ENCODE measurements at regions not wholly inside any gene's neighbourhood (a gene's known extent, or its start where the extent isn't known, plus 50 kb on each side); places are given as distances from the start of the nearest gene placed in this dataset.

DNA sequence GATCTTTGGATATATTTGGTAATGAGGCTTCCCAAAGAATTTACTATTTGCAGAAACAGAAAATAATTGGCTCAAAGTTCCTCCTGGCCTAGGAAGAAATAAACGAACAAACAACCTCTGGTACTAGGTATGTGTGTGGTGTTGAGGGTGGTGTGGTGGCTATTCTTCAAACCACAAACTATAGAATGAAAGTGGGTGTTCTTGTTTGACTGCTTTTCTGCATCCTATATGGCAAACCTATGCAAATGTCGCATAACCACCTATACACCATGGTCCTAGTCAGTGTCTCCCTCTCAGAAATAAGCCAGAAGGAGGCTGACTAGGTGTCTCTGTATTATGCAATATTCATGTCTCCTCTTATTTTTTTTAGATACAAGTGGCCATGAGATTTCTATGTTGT lies 106.6 kb upstream of the PCDH18 start:
- no peak for TF ChIP-seq CTCF (IDR thresholded peaks at IDR 0.05; ENCODE audit: insufficient read depth, low read length, severe bottlenecking)
- DNase-seq (ENCODE audit: low read depth): no peak
- Histone ChIP-seq H3K4me3 (ENCODE audit: low read depth, low read length) (no peak overlapping the region), H3K36me3 (ENCODE audit: control insufficient read depth, insufficient read depth, low read length) (no peaks in the 10 kb centered on the region), H3K27me3 (ENCODE audit: control insufficient read depth, insufficient read depth, low read length) (no peaks in the 10 kb centered on the region)
- no peak for FAIRE-seq

GRCh38 chr4:137635601-137636000 lies 103.3 kb upstream of the PCDH18 start:
- no peak overlapping the region for H3K4me3 ChIP-seq (ENCODE audit: low read depth, low read length)
- no peak for TF ChIP-seq CTCF (IDR thresholded peaks at IDR 0.05; ENCODE audit: insufficient read depth, low read length, severe bottlenecking)
- H3K36me3 ChIP-seq (ENCODE audit: control insufficient read depth, insufficient read depth, low read length): no peaks in the 10 kb centered on the region
- no peaks in the 10 kb centered on the region for H3K27me3 ChIP-seq (ENCODE audit: control insufficient read depth, insufficient read depth, low read length)
- DNase-seq (ENCODE audit: low read depth) (no peak), FAIRE-seq (no peak)

DNA sequence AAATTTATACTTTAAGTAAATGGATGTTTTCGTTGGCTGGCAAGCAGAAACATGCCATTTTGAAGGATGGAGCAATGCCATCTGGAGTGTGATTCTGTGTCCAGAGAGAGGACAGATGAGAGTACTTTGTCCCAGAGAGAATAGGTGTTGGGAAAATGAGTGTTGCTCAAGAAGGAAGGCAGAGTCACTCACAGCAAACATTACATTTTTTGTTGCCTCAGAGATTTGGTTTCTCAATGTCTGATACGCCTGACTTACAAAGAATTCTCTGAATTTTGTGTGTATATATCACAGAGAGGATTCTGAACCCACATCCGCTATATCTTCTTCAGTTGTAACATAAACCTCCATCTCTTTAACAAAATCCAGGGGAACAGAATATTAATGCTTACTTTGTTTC lies 102.8 kb upstream of the PCDH18 start:
- FAIRE-seq (peak; percentile 70), DNase-seq (ENCODE audit: low read depth) (peak; percentile 70)
- no peaks in the 10 kb centered on the region for H3K36me3 ChIP-seq (ENCODE audit: control insufficient read depth, insufficient read depth, low read length)
- TF ChIP-seq CTCF (IDR thresholded peaks at IDR 0.05; ENCODE audit: insufficient read depth, low read length, severe bottlenecking): no peak
- no peaks in the 10 kb centered on the region for H3K27me3 ChIP-seq (ENCODE audit: control insufficient read depth, insufficient read depth, low read length)
- no peak overlapping the region for H3K4me3 ChIP-seq (ENCODE audit: low read depth, low read length)

- H3K4me3 ChIP-seq (ENCODE audit: low read depth, low read length): no peak overlapping the region
- FAIRE-seq: no peak
Measured at GRCh38 chr4:137632842-137633241, 100.5 kb upstream of the PCDH18 start.

GRCh38 chr4:137631605-137632004 lies 99.3 kb upstream of the PCDH18 start:
- DNase-seq (ENCODE audit: low read depth) (no peak), FAIRE-seq (no peak)
- Histone ChIP-seq H3K4me3 (ENCODE audit: low read depth, low read length) (no peak overlapping the region), H3K27me3 (ENCODE audit: control insufficient read depth, insufficient read depth, low read length) (no peaks in the 10 kb centered on the region), H3K36me3 (ENCODE audit: control insufficient read depth, insufficient read depth, low read length) (no peaks in the 10 kb centered on the region)
- TF ChIP-seq CTCF (IDR thresholded peaks at IDR 0.05; ENCODE audit: insufficient read depth, low read length, severe bottlenecking): no peak

More at GRCh38 chr4:137632842-137633241, 100.5 kb upstream of the PCDH18 start:
- Histone ChIP-seq H3K36me3 (ENCODE audit: control insufficient read depth, insufficient read depth, low read length) (no peaks in the 10 kb centered on the region), H3K27me3 (ENCODE audit: control insufficient read depth, insufficient read depth, low read length) (no peaks in the 10 kb centered on the region)
- DNase-seq (ENCODE audit: low read depth): no peak
- TF ChIP-seq CTCF (IDR thresholded peaks at IDR 0.05; ENCODE audit: insufficient read depth, low read length, severe bottlenecking): no peak

GRCh38 chr4:137630252-137630651 lies 98.0 kb upstream of the PCDH18 start:
- TF ChIP-seq CTCF (IDR thresholded peaks at IDR 0.05; ENCODE audit: insufficient read depth, low read length, severe bottlenecking): no peak
- no peak overlapping the region for H3K4me3 ChIP-seq (ENCODE audit: low read depth, low read length)
- no peaks in the 10 kb centered on the region for H3K36me3 ChIP-seq (ENCODE audit: control insufficient read depth, insufficient read depth, low read length)
- no peak for FAIRE-seq
- no peaks in the 10 kb centered on the region for H3K27me3 ChIP-seq (ENCODE audit: control insufficient read depth, insufficient read depth, low read length)
- no peak for DNase-seq (ENCODE audit: low read depth)

All from bronchial epithelial cell (primary cell).